GM12891 (cell line): ENCODE measurements at regions not wholly inside any gene's neighbourhood (a gene's known extent, or its start where the extent isn't known, plus 50 kb on each side); places are given as distances from the start of the nearest gene placed in this dataset.

Source experiments
- POLR2A ChIP-seq: IDR thresholded peaks from 2 replicates; pipeline ENCODE4 v1.6.1; 2011; ENCODE audit warnings: low read depth, low read length, control low read depth
- POLR2AphosphoS5 ChIP-seq: IDR thresholded peaks from 2 replicates; pipeline ENCODE4 v1.6.1; 2011; ENCODE audit warnings: low read depth, low read length, control low read depth

DNA sequence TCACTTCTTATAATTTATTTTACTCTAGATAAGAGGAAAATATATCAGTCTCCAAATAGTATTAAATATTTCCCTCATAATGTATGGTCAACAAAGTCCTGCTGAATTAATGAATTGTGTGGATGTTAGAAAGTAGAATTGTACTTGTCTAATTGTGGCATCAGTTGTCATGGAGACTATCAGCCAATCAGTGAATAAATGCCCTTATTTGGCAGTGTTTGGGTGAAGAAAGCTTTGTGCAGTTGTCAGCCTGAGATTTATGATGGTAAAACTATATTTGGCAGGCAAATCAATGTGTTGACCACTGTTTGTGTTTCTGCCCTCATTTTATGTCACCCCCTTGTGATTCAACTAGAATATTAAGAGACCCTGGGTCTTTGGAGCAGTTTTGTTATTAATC, 293.6 kb upstream of the MDFIC2 start:
- TF ChIP-seq POLR2A, result no peak
- no peak for TF ChIP-seq POLR2AphosphoS5
